GM21367 (cell line): ENCODE measurements at regions not wholly inside any gene's neighbourhood (a gene's known extent, or its start where the extent isn't known, plus 50 kb on each side); places are given as distances from the start of the nearest gene placed in this dataset.

Source experiments
- ATAC-seq: cut with Tn5 transposase; IDR thresholded peaks from one replicate; pipeline ENCODE4 v1.9.1; 2021; ENCODE audit not compliant: unreplicated experiment

GRCh38 chr4:62199291-62199810 is 999.2 kb downstream of the ADGRL3 start:
- no peak for ATAC-seq

GRCh38 chr4:62196338-62196737 is 996.2 kb downstream of the ADGRL3 start:
- no peak for ATAC-seq

- ATAC-seq: no peak
Observed at GRCh38 chr4:62194342-62194741, 994.2 kb downstream of the ADGRL3 start.

GRCh38 chr4:62193761-62194160 is 993.6 kb downstream of the ADGRL3 start:
- no peak for ATAC-seq

GRCh38 chr4:62191451-62192240 is 991.5 kb downstream of the ADGRL3 start:
- no peak for ATAC-seq

- no peak for ATAC-seq
Observed at GRCh38 chr4:62170235-62170634, 970.1 kb downstream of the ADGRL3 start.

- ATAC-seq: no peak
Observed at GRCh38 chr4:62168681-62169080, 968.6 kb downstream of the ADGRL3 start.

- ATAC-seq: no peak
Observed at GRCh38 chr4:62162606-62163005, 962.5 kb downstream of the ADGRL3 start.

- no peak for ATAC-seq
Observed at GRCh38 chr4:62161446-62161845, 961.3 kb downstream of the ADGRL3 start.

GRCh38 chr4:62159876-62160275 is 959.8 kb downstream of the ADGRL3 start:
- no peak for ATAC-seq

GRCh38 chr4:62159306-62159705 is 959.2 kb downstream of the ADGRL3 start:
- no peak for ATAC-seq

GRCh38 chr4:62156205-62156604 is 956.1 kb downstream of the ADGRL3 start:
- no peak for ATAC-seq

- no peak for ATAC-seq
Observed at GRCh38 chr4:62145276-62145675, 945.1 kb downstream of the ADGRL3 start.

- ATAC-seq: no peak
Observed at GRCh38 chr4:62144431-62144830, 944.3 kb downstream of the ADGRL3 start.

GRCh38 chr4:62135565-62136156 is 935.5 kb downstream of the ADGRL3 start:
- no peak for ATAC-seq

GRCh38 chr4:62133977-62134376 is 933.9 kb downstream of the ADGRL3 start:
- no peak for ATAC-seq

GRCh38 chr4:62133101-62133897 is 933.2 kb downstream of the ADGRL3 start:
- no peak for ATAC-seq

- no peak for ATAC-seq
Observed at GRCh38 chr4:62131049-62131448, 930.9 kb downstream of the ADGRL3 start.

GRCh38 chr4:62130637-62131036 is 930.5 kb downstream of the ADGRL3 start:
- no peak for ATAC-seq

- no peak for ATAC-seq
Observed at GRCh38 chr4:62130230-62130629, 930.1 kb downstream of the ADGRL3 start.
